NAMALWA (cell line): ENCODE measurements at regions not wholly inside any gene's neighbourhood (a gene's known extent, or its start where the extent isn't known, plus 50 kb on each side); places are given as distances from the start of the nearest gene placed in this dataset.
"Not testable (repeated sequence)": the region's sequence is repeated elsewhere in the genome, so short reads cannot be mapped to it uniquely, and the experiment has no call there.

Experiments
- DNase-seq: peaks from one replicate; pipeline ENCODE4 v3.0.0-alpha.2; 2015; ENCODE audit warnings: low spot score

GRCh38 chr4:96972920-96973319, 1133.0 kb downstream of the PDHA2 start:
- no peak for DNase-seq

- DNase-seq, result no peak
Observed at GRCh38 chr4:96974295-96974694, 1134.4 kb downstream of the PDHA2 start.

- DNase-seq, result no peak
Observed at GRCh38 chr4:96983830-96984229, 1143.9 kb downstream of the PDHA2 start.

GRCh38 chr4:96986816-96987215, 1146.9 kb downstream of the PDHA2 start:
- DNase-seq, result no peak

GRCh38 chr4:96991083-96991482, 1151.2 kb downstream of the PDHA2 start:
- DNase-seq, result no peak

GRCh38 chr4:96992443-96992842, 1150.8 kb downstream of the STPG2 start:
- no peak for DNase-seq

- no peak for DNase-seq
Observed at GRCh38 chr4:96993560-96993959, 1149.7 kb downstream of the STPG2 start.

GRCh38 chr4:97003715-97004114, 1139.6 kb downstream of the STPG2 start:
- no peak for DNase-seq

- DNase-seq, result no peak
Observed at GRCh38 chr4:97013309-97013708, 1130.0 kb downstream of the STPG2 start.

GRCh38 chr4:97013711-97014110, 1129.6 kb downstream of the STPG2 start:
- no peak for DNase-seq

- DNase-seq, result no peak
Observed at GRCh38 chr4:97015301-97015700, 1128.0 kb downstream of the STPG2 start.

- no peak for DNase-seq
Observed at GRCh38 chr4:97016186-97016907, 1126.9 kb downstream of the STPG2 start.

- DNase-seq, result no peak
Observed at GRCh38 chr4:97027728-97028410, 1115.4 kb downstream of the STPG2 start.

- DNase-seq, result no peak
Observed at GRCh38 chr4:97028785-97029184, 1114.5 kb downstream of the STPG2 start.

GRCh38 chr4:97037411-97038145, 1105.7 kb downstream of the STPG2 start:
- not testable (repeated sequence) for DNase-seq

GRCh38 chr4:97038146-97038516, 1105.1 kb downstream of the STPG2 start:
- DNase-seq, result no peak

- DNase-seq, result no peak
Observed at GRCh38 chr4:97072666-97073065, 1070.6 kb downstream of the STPG2 start.

- no peak for DNase-seq
Observed at GRCh38 chr4:97073194-97073593, 1070.1 kb downstream of the STPG2 start.

- no peak for DNase-seq
Observed at GRCh38 chr4:97074531-97074930, 1068.7 kb downstream of the STPG2 start.

GRCh38 chr4:97081951-97082350, 1061.3 kb downstream of the STPG2 start:
- no peak for DNase-seq

GRCh38 chr4:97097036-97097435, 1046.2 kb downstream of the STPG2 start:
- DNase-seq, result not testable (repeated sequence)

- DNase-seq, result not testable (repeated sequence)
Observed at GRCh38 chr4:97101171-97101570, 1042.1 kb downstream of the STPG2 start.

GRCh38 chr4:97103252-97103651, 1040.0 kb downstream of the STPG2 start:
- DNase-seq, result no peak
